GM23338 (cell line): ENCODE measurements at regions not wholly inside any gene's neighbourhood (a gene's known extent, or its start where the extent isn't known, plus 50 kb on each side); places are given as distances from the start of the nearest gene placed in this dataset.

Source experiments
- ATAC-seq: fragments of 200-7000 bp; cut with Tn5 transposase; 3 replicates; pipeline ENCODE4 v1.9.1; 2020
- DNase-seq: peaks from one replicate; pipeline ENCODE4 v3.0.0-alpha.2; 2015; ENCODE audit warnings: low spot score
- H2AFZ ChIP-seq: fragments of 200-600 bp; sonication (generic); 2 replicates; pipeline ENCODE4 v1.8.0; 2016; ENCODE audit warnings: antibody characterized with exemption, mild to moderate bottlenecking, moderate library complexity
- H3F3A ChIP-seq: fragments of 200-600 bp; sonication (generic); replicated peaks from 2 replicates; pipeline ENCODE4 v1.8.0; 2017; ENCODE audit warnings: antibody characterized with exemption, mixed run types, low read depth
- H3K27ac ChIP-seq: fragments of 200-600 bp; sonication (generic); 2 replicates; pipeline ENCODE4 v1.6.1; 2016; ENCODE audit warnings: low read depth
- H3K27me3 ChIP-seq: fragments of 200-600 bp; sonication (generic); 2 replicates; pipeline ENCODE4 v1.8.0; 2016; ENCODE audit warnings: mild to moderate bottlenecking, mixed run types, moderate library complexity; ENCODE audit not compliant: insufficient read depth
- H3K36me3 ChIP-seq: fragments of 200-600 bp; sonication (generic); 2 replicates; pipeline ENCODE4 v1.8.0; 2016; ENCODE audit warnings: mild to moderate bottlenecking; ENCODE audit not compliant: insufficient read depth
- H3K4me1 ChIP-seq: fragments of 200-600 bp; sonication (generic); 2 replicates; pipeline ENCODE4 v1.8.0; 2016; ENCODE audit warnings: mild to moderate bottlenecking, moderate library complexity; ENCODE audit not compliant: insufficient read depth
- H3K4me2 ChIP-seq: fragments of 200-600 bp; sonication (generic); 2 replicates; pipeline ENCODE4 v1.7.1; 2017; ENCODE audit warnings: mixed run types
- H3K4me3 ChIP-seq: fragments of 200-600 bp; sonication (generic); 2 replicates; pipeline ENCODE4 v1.6.1; 2016; ENCODE audit warnings: mixed run types
- H3K79me2 ChIP-seq: fragments of 200-600 bp; sonication (generic); replicated peaks from 2 replicates; pipeline ENCODE4 v1.8.0; 2017; ENCODE audit warnings: mild to moderate bottlenecking; ENCODE audit not compliant: insufficient read depth
- H3K9me2 ChIP-seq: fragments of 200-600 bp; sonication (generic); 2 replicates; pipeline ENCODE4 v1.8.0; 2017; ENCODE audit not compliant: insufficient read depth
- H4K20me1 ChIP-seq: fragments of 200-600 bp; sonication (generic); replicated peaks from 2 replicates; pipeline ENCODE4 v1.8.0; 2017; ENCODE audit warnings: mild to moderate bottlenecking; ENCODE audit not compliant: insufficient read depth
- H3K27ac Mint-ChIP-seq: 2 replicates; pipeline ENCODE4 v1.8.0; 2020; ENCODE audit warnings: inconsistent platforms, mild to moderate bottlenecking, moderate library complexity, mixed read lengths
- H3K27me3 Mint-ChIP-seq: 3 replicates; pipeline ENCODE4 v1.8.0; 2022; ENCODE audit warnings: low read depth, mild to moderate bottlenecking, moderate library complexity, mixed read lengths, inconsistent platforms; ENCODE audit not compliant: insufficient read depth, poor library complexity
- H3K36me3 Mint-ChIP-seq: 3 replicates; pipeline ENCODE4 v1.8.0; 2021; ENCODE audit warnings: low read depth, mild to moderate bottlenecking, inconsistent platforms, moderate library complexity, mixed read lengths
- H3K4me1 Mint-ChIP-seq: 3 replicates; pipeline ENCODE4 v1.8.0; 2020; ENCODE audit warnings: mild to moderate bottlenecking, inconsistent platforms, mixed read lengths
- H3K4me3 Mint-ChIP-seq: 3 replicates; pipeline ENCODE4 v1.8.0; 2021; ENCODE audit warnings: moderate library complexity, mild to moderate bottlenecking, inconsistent platforms, mixed read lengths
- H3K9me3 Mint-ChIP-seq: 3 replicates; pipeline ENCODE4 v1.8.0; 2020; ENCODE audit warnings: moderate library complexity, mild to moderate bottlenecking, inconsistent platforms, mixed read lengths
- EZH2 ChIP-seq: fragments of 200-600 bp; sonication (generic); IDR thresholded peaks from one replicate; pipeline ENCODE4 v1.8.0; 2017; ENCODE audit warnings: antibody characterized with exemption, mild to moderate bottlenecking, low read depth; ENCODE audit not compliant: unreplicated experiment
- EZH2phosphoT487 ChIP-seq: fragments of 200-600 bp; sonication (generic); IDR thresholded peaks from one replicate; pipeline ENCODE4 v1.8.1; 2018; ENCODE audit warnings: antibody characterized with exemption; ENCODE audit not compliant: unreplicated experiment
- JUNB ChIP-seq: IDR thresholded peaks from one replicate; pipeline ENCODE4 v1.6.1; 2016; ENCODE audit warnings: antibody characterized with exemption; ENCODE audit not compliant: unreplicated experiment
- NANOG ChIP-seq: IDR thresholded peaks from 2 replicates; pipeline ENCODE4 v1.6.1; 2016; ENCODE audit warnings: antibody characterized with exemption, borderline replicate concordance
- STAT1 ChIP-seq: IDR thresholded peaks from one replicate; pipeline ENCODE4 v1.6.1; 2016; ENCODE audit warnings: antibody characterized with exemption; ENCODE audit not compliant: unreplicated experiment
- ZNF114 ChIP-seq: fragments of 250-450 bp; sonication (Bioruptor Pico); IDR thresholded peaks from 2 replicates; pipeline ENCODE4 v1.5.0; 2020; ENCODE audit warnings: mild to moderate bottlenecking, moderate library complexity
- ZNF331 ChIP-seq: fragments of 250-450 bp; sonication (Bioruptor Pico); IDR thresholded peaks from 2 replicates; pipeline ENCODE4 v1.5.0; 2020; ENCODE audit warnings: low read depth, mild to moderate bottlenecking, moderate library complexity
- TF ChIP-seq, protein P1 (sequence below): IDR thresholded peaks from one replicate; pipeline ENCODE4 v1.6.1; 2018; ENCODE audit warnings: antibody characterized with exemption; ENCODE audit not compliant: unreplicated experiment
- TF ChIP-seq, protein P2 (sequence below): fragments of 250-450 bp; sonication (Bioruptor Pico); IDR thresholded peaks from 2 replicates; pipeline ENCODE4 v1.5.0; 2020; ENCODE audit warnings: mild to moderate bottlenecking, moderate library complexity
- TF ChIP-seq, protein P3 (sequence below): IDR thresholded peaks from 2 replicates; pipeline ENCODE4 v1.6.1; 2016; ENCODE audit warnings: antibody characterized with exemption
- TF ChIP-seq, protein P4 (sequence below), 2 experiments: fragments of 200-600 bp in 1 of 2; sonication (generic) in 1 of 2; conservative IDR thresholded peaks; 2 replicates each; pipeline versions ENCODE4 v1.5.1 to v1.6.1; 2016 to 2017; ENCODE audit warnings: antibody characterized with exemption in 2 of 2, low read depth in 2 of 2, mild to moderate bottlenecking in 2 of 2, moderate library complexity in 1 of 2

DNA sequence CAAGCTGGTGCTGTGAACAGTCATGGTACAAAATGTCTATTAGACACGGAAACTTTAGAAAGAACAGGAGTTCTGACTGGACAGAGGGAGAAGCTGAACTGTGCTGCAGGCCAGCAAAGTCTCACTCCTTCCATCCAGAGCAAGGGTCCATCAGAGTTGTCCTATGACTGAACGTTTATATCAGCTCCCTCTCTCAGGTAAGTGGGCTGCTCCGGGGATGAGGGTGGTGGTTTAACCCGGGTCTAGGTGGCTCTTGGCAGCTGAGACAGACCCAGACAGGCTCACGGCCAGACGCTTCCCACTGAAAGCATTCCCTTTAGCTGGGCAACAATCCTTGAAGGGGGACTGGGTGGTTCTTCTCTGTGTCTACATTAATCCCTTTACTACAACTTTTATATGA, 385.0 kb upstream of the SMIM31 start (continued):
- TF ChIP-seq, protein P1, sequence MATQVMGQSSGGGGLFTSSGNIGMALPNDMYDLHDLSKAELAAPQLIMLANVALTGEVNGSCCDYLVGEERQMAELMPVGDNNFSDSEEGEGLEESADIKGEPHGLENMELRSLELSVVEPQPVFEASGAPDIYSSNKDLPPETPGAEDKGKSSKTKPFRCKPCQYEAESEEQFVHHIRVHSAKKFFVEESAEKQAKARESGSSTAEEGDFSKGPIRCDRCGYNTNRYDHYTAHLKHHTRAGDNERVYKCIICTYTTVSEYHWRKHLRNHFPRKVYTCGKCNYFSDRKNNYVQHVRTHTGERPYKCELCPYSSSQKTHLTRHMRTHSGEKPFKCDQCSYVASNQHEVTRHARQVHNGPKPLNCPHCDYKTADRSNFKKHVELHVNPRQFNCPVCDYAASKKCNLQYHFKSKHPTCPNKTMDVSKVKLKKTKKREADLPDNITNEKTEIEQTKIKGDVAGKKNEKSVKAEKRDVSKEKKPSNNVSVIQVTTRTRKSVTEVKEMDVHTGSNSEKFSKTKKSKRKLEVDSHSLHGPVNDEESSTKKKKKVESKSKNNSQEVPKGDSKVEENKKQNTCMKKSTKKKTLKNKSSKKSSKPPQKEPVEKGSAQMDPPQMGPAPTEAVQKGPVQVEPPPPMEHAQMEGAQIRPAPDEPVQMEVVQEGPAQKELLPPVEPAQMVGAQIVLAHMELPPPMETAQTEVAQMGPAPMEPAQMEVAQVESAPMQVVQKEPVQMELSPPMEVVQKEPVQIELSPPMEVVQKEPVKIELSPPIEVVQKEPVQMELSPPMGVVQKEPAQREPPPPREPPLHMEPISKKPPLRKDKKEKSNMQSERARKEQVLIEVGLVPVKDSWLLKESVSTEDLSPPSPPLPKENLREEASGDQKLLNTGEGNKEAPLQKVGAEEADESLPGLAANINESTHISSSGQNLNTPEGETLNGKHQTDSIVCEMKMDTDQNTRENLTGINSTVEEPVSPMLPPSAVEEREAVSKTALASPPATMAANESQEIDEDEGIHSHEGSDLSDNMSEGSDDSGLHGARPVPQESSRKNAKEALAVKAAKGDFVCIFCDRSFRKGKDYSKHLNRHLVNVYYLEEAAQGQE = no peak
- TF ChIP-seq, protein P2, sequence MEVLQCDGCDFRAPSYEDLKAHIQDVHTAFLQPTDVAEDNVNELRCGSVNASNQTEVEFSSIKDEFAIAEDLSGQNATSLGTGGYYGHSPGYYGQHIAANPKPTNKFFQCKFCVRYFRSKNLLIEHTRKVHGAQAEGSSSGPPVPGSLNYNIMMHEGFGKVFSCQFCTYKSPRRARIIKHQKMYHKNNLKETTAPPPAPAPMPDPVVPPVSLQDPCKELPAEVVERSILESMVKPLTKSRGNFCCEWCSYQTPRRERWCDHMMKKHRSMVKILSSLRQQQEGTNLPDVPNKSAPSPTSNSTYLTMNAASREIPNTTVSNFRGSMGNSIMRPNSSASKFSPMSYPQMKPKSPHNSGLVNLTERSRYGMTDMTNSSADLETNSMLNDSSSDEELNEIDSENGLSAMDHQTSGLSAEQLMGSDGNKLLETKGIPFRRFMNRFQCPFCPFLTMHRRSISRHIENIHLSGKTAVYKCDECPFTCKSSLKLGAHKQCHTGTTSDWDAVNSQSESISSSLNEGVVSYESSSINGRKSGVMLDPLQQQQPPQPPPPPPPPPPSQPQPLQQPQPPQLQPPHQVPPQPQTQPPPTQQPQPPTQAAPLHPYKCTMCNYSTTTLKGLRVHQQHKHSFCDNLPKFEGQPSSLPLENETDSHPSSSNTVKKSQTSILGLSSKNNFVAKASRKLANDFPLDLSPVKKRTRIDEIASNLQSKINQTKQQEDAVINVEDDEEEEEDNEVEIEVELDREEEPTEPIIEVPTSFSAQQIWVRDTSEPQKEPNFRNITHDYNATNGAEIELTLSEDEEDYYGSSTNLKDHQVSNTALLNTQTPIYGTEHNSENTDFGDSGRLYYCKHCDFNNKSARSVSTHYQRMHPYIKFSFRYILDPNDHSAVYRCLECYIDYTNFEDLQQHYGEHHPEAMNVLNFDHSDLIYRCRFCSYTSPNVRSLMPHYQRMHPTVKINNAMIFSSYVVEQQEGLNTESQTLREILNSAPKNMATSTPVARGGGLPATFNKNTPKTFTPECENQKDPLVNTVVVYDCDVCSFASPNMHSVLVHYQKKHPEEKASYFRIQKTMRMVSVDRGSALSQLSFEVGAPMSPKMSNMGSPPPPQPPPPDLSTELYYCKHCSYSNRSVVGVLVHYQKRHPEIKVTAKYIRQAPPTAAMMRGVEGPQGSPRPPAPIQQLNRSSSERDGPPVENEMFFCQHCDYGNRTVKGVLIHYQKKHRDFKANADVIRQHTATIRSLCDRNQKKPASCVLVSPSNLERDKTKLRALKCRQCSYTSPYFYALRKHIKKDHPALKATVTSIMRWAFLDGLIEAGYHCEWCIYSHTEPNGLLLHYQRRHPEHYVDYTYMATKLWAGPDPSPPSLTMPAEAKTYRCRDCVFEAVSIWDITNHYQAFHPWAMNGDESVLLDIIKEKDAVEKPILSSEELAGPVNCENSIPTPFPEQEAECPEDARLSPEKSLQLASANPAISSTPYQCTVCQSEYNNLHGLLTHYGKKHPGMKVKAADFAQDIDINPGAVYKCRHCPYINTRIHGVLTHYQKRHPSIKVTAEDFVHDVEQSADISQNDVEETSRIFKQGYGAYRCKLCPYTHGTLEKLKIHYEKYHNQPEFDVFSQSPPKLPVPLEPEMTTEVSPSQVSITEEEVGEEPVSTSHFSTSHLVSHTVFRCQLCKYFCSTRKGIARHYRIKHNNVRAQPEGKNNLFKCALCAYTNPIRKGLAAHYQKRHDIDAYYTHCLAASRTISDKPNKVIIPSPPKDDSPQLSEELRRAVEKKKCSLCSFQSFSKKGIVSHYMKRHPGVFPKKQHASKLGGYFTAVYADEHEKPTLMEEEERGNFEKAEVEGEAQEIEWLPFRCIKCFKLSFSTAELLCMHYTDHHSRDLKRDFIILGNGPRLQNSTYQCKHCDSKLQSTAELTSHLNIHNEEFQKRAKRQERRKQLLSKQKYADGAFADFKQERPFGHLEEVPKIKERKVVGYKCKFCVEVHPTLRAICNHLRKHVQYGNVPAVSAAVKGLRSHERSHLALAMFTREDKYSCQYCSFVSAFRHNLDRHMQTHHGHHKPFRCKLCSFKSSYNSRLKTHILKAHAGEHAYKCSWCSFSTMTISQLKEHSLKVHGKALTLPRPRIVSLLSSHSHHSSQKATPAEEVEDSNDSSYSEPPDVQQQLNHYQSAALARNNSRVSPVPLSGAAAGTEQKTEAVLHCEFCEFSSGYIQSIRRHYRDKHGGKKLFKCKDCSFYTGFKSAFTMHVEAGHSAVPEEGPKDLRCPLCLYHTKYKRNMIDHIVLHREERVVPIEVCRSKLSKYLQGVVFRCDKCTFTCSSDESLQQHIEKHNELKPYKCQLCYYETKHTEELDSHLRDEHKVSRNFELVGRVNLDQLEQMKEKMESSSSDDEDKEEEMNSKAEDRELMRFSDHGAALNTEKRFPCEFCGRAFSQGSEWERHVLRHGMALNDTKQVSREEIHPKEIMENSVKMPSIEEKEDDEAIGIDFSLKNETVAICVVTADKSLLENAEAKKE (CRISPR knock-in tag) = no peak
- TF ChIP-seq ZNF114 (CRISPR knock-in tag) = no peak
- no peak for TF ChIP-seq ZNF331 (CRISPR knock-in tag)
- TF ChIP-seq STAT1 = no peak

DNA sequence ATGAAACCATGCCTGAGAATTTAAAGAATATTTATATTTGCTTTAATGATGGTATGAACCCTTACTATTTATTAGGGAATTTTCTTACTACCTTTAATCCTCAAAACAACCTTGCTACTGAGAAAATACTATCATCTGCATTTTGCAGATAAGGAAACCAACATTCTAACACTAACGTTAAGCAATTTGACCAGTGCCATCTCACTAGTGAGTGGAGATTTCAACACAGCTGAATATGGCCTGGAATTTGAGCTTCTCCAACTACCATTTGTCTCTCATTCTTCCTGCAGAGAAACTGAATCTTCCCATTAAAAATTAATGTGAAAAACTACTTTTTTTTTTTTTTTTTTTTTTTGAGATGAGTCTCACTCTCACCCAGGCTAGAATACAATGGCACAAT, 380.9 kb upstream of the SMIM31 start:
- H3K9me3 Mint-ChIP-seq = no peaks in the 10 kb centered on the region
- no peaks in the 10 kb centered on the region for H3K27me3 Mint-ChIP-seq
- no peak overlapping the region for H3K4me3 ChIP-seq
- no peaks in the 10 kb centered on the region for H3K27me3 ChIP-seq
- ATAC-seq (no peak), DNase-seq (no peak)
- no peaks in the 10 kb centered on the region for H3K4me1 ChIP-seq
- no peaks in the 10 kb centered on the region for H4K20me1 ChIP-seq
- H3K4me2 ChIP-seq = no peak overlapping the region
- no peaks in the 10 kb centered on the region for H3K79me2 ChIP-seq
- H3K27ac Mint-ChIP-seq = no peak overlapping the region
- H3K9me2 ChIP-seq = no peaks in the 10 kb centered on the region
- no peak overlapping the region for H2AFZ ChIP-seq
- H3K36me3 Mint-ChIP-seq = no peaks in the 10 kb centered on the region
- no peak overlapping the region for H3K27ac ChIP-seq
- H3K4me1 Mint-ChIP-seq = no peaks in the 10 kb centered on the region
- H3F3A ChIP-seq = no peaks in the 10 kb centered on the region
- no peaks in the 10 kb centered on the region for H3K36me3 ChIP-seq
- no peak overlapping the region for H3K4me3 Mint-ChIP-seq
- TF ChIP-seq EZH2phosphoT487 (no peak), JUNB (no peak), NANOG (no peak), EZH2 (no peak)
- TF ChIP-seq, protein P3, sequence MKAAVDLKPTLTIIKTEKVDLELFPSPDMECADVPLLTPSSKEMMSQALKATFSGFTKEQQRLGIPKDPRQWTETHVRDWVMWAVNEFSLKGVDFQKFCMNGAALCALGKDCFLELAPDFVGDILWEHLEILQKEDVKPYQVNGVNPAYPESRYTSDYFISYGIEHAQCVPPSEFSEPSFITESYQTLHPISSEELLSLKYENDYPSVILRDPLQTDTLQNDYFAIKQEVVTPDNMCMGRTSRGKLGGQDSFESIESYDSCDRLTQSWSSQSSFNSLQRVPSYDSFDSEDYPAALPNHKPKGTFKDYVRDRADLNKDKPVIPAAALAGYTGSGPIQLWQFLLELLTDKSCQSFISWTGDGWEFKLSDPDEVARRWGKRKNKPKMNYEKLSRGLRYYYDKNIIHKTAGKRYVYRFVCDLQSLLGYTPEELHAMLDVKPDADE = no peak
- TF ChIP-seq, protein P4, sequence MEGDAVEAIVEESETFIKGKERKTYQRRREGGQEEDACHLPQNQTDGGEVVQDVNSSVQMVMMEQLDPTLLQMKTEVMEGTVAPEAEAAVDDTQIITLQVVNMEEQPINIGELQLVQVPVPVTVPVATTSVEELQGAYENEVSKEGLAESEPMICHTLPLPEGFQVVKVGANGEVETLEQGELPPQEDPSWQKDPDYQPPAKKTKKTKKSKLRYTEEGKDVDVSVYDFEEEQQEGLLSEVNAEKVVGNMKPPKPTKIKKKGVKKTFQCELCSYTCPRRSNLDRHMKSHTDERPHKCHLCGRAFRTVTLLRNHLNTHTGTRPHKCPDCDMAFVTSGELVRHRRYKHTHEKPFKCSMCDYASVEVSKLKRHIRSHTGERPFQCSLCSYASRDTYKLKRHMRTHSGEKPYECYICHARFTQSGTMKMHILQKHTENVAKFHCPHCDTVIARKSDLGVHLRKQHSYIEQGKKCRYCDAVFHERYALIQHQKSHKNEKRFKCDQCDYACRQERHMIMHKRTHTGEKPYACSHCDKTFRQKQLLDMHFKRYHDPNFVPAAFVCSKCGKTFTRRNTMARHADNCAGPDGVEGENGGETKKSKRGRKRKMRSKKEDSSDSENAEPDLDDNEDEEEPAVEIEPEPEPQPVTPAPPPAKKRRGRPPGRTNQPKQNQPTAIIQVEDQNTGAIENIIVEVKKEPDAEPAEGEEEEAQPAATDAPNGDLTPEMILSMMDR (conservative IDR thresholded peaks at IDR 0.05; ENCODE audit: low read depth in 2 of 2) = no peak
